Trophoblast cell (in vitro differentiated cells and primary cell): ENCODE measurements at regions not wholly inside any gene's neighbourhood (a gene's known extent, or its start where the extent isn't known, plus 50 kb on each side); places are given as distances from the start of the nearest gene placed in this dataset.
"Not testable (repeated sequence)": the region's sequence is repeated elsewhere in the genome, so short reads cannot be mapped to it uniquely, and the experiment has no call there.

ENCODE experiments used
- DNase-seq, 2 donors: peaks; one replicate each; pipeline ENCODE4 v3.0.0-alpha.2; 2016
- H2AFZ ChIP-seq: 2 replicates; pipeline ENCODE4 v1.6.1; 2013; ENCODE audit warnings: low read length, moderate library complexity, mild to moderate bottlenecking; ENCODE audit not compliant: insufficient read depth, poor library complexity
- H2AK5ac ChIP-seq: 2 replicates; pipeline ENCODE4 v1.6.1; 2013; ENCODE audit warnings: mild to moderate bottlenecking, low read length
- H2BK120ac ChIP-seq: 2 replicates; pipeline ENCODE4 v1.6.1; 2013; ENCODE audit warnings: low read length, mild to moderate bottlenecking, moderate library complexity; ENCODE audit not compliant: insufficient read depth, poor library complexity
- H2BK12ac ChIP-seq: 2 replicates; pipeline ENCODE4 v1.6.1; 2013; ENCODE audit warnings: mild to moderate bottlenecking, low read length, moderate library complexity
- H2BK5ac ChIP-seq: 2 replicates; pipeline ENCODE4 v1.6.1; 2013; ENCODE audit warnings: low read length, low read depth, moderate library complexity, mild to moderate bottlenecking; ENCODE audit not compliant: poor library complexity
- H3K14ac ChIP-seq: 2 replicates; pipeline ENCODE4 v1.6.1; 2013; ENCODE audit warnings: mild to moderate bottlenecking, low read length
- H3K18ac ChIP-seq: 2 replicates; pipeline ENCODE4 v1.6.1; 2013; ENCODE audit warnings: mild to moderate bottlenecking, low read length
- H3K23ac ChIP-seq: 2 replicates; pipeline ENCODE4 v1.6.1; 2013; ENCODE audit warnings: low read length
- H3K27ac ChIP-seq: 2 replicates; pipeline ENCODE4 v1.5.1; 2013; ENCODE audit warnings: low read depth, mild to moderate bottlenecking, inconsistent platforms, low read length, moderate library complexity
- H3K27me3 ChIP-seq: 2 replicates; pipeline ENCODE4 v1.6.1; 2013; ENCODE audit warnings: inconsistent platforms, mild to moderate bottlenecking, low read length, moderate library complexity; ENCODE audit not compliant: insufficient read depth
- H3K36me3 ChIP-seq, 2 experiments: 1 replicate in 1 of 2; 2 replicates in 1 of 2; pipeline ENCODE4 v1.6.1; 2013; ENCODE audit warnings: low read length in 2 of 2, mild to moderate bottlenecking in 2 of 2, moderate library complexity in 1 of 2; ENCODE audit not compliant: insufficient read depth in 2 of 2, control insufficient read depth in 1 of 2
- H3K4ac ChIP-seq: 2 replicates; pipeline ENCODE4 v1.6.1; 2013; ENCODE audit warnings: low read depth, mild to moderate bottlenecking, low read length, moderate library complexity
- H3K4me1 ChIP-seq, 2 experiments: 1 replicate in 1 of 2; 2 replicates in 1 of 2; pipeline ENCODE4 v1.6.1; 2013; ENCODE audit warnings: low read length in 2 of 2, mild to moderate bottlenecking in 2 of 2, moderate library complexity in 1 of 2; ENCODE audit not compliant: insufficient read depth in 2 of 2, control insufficient read depth in 1 of 2
- H3K4me2 ChIP-seq: 2 replicates; pipeline ENCODE4 v1.6.1; 2013; ENCODE audit warnings: inconsistent platforms, mild to moderate bottlenecking, low read length, moderate library complexity
- H3K4me3 ChIP-seq: 2 replicates; pipeline ENCODE4 v1.5.1; 2013; ENCODE audit warnings: mild to moderate bottlenecking, low read depth, low read length, inconsistent platforms
- H3K79me1 ChIP-seq: one replicate; pipeline ENCODE4 v1.6.1; 2013; ENCODE audit warnings: low read length
- H3K79me2 ChIP-seq: 2 replicates; pipeline ENCODE4 v1.6.1; 2013; ENCODE audit warnings: low read length, mild to moderate bottlenecking; ENCODE audit not compliant: control insufficient read depth, insufficient read depth, poor library complexity
- H3K9ac ChIP-seq: 2 replicates; pipeline ENCODE4 v1.6.1; 2013; ENCODE audit warnings: mild to moderate bottlenecking, low read length
- H3K9me3 ChIP-seq: 2 replicates; pipeline ENCODE4 v1.6.1; 2013; ENCODE audit warnings: low read depth, mild to moderate bottlenecking, control low read depth, inconsistent platforms, low read length; ENCODE audit not compliant: insufficient read depth
- H4K12ac ChIP-seq: 2 replicates; pipeline ENCODE4 v1.6.1; 2013; ENCODE audit warnings: low read depth, mild to moderate bottlenecking, low read length, moderate library complexity
- H4K8ac ChIP-seq: 2 replicates; pipeline ENCODE4 v1.6.1; 2013; ENCODE audit warnings: low read depth, mild to moderate bottlenecking, low read length, moderate library complexity
- H4K91ac ChIP-seq: one replicate; pipeline ENCODE4 v1.6.1; 2013; ENCODE audit warnings: low read depth, mild to moderate bottlenecking, low read length, moderate library complexity
- WGBS: extraction: QIAGEN DNeasy Blood & Tissue Kit; methylation state at CpG from one replicate; pipeline ENCODE4 v1.1.7; 2013; ENCODE audit warnings: missing lambda C conversion rate; ENCODE audit not compliant: insufficient read length, insufficient coverage; ENCODE audit errors: extremely low coverage; 5-methylcytosine and 5-hydroxymethylcytosine counted together

DNA sequence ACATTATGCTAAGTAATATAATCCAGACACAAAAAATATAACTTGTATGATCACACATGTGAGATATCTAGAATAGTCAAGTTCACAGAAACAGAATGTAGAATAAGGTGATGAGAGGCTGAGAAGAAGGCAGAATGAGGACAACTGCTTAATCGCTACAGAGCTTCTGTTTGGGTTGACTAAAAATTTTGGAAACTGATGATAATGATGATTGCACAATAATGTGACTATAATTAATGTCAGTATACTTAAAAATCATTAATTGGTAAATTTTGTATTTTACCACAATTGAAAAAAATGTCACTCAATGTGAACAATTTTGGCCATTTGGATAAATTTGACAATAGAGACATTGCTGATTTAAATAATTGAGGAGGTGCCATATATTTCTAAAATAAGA is 1374.4 kb upstream of the CDH8 start:
- Histone ChIP-seq H3K27me3 (no peaks in the 10 kb centered on the region), H3K23ac (no peak overlapping the region), H4K8ac (no peak overlapping the region), H3K79me2 (no peaks in the 10 kb centered on the region), H4K12ac (no peak overlapping the region), H3K4ac (no peak overlapping the region), H3K27ac (no peak overlapping the region), H3K4me2 (no peak overlapping the region), H3K9ac (no peak overlapping the region), H3K9me3 (no peaks in the 10 kb centered on the region), H2AK5ac (no peak overlapping the region), H2AFZ (no peak overlapping the region), H3K4me1 (no peaks in the 10 kb centered on the region), H2BK12ac (no peak overlapping the region), H3K18ac (no peak overlapping the region), H2BK5ac (no peak overlapping the region), H3K79me1 (no peaks in the 10 kb centered on the region), H3K14ac (no peak overlapping the region), H3K4me3 (no peak overlapping the region), H2BK120ac (no peak overlapping the region), H4K91ac (no peak overlapping the region), H3K36me3 (no peaks in the 10 kb centered on the region)
- no peak for DNase-seq
- WGBS = no CpG with 5 or more reads among the region's 1 CpG

DNA sequence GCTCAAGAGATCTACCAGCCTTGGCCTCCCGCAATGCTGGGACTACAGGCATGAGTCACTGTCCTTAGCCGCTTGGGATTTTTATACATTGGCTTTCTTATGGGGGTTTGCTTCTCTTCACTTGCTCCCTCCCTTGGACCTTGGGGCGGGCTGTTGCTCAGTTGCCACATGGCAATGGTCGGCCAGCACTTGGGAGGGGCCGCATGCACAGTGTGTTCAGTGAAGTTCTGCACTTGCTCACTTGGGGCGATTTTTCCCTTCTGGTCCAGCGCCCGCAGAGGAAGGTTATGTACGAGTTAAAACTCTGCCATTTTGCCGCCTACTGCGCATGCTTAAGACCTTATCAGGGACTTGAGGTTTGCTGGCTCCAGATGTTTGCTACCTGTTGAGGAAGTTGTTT is 1367.6 kb upstream of the CDH8 start:
- no peaks in the 10 kb centered on the region for H3K79me2 ChIP-seq
- no peak overlapping the region for H3K27ac ChIP-seq
- H3K27me3 ChIP-seq = no peaks in the 10 kb centered on the region
- H4K12ac ChIP-seq = no peak overlapping the region
- no peaks in the 10 kb centered on the region for H3K36me3 ChIP-seq
- no peak overlapping the region for H4K8ac ChIP-seq
- H2BK12ac ChIP-seq = no peak overlapping the region
- H3K9me3 ChIP-seq = no peaks in the 10 kb centered on the region
- no peak overlapping the region for H2AFZ ChIP-seq
- H3K4me1 ChIP-seq = no peaks in the 10 kb centered on the region
- no peak overlapping the region for H3K4me2 ChIP-seq
- no peak overlapping the region for H4K91ac ChIP-seq
- H3K79me1 ChIP-seq = no peaks in the 10 kb centered on the region
- H3K9ac ChIP-seq = no peak overlapping the region
- no peak for DNase-seq
- no peak overlapping the region for H2BK5ac ChIP-seq
- no CpG with 5 or more reads among the region's 11 CpGs for WGBS
- no peak overlapping the region for H3K4ac ChIP-seq
- no peak overlapping the region for H2AK5ac ChIP-seq
- H3K18ac ChIP-seq = no peak overlapping the region
- no peak overlapping the region for H2BK120ac ChIP-seq
- no peak overlapping the region for H3K23ac ChIP-seq
- no peak overlapping the region for H3K4me3 ChIP-seq
- no peak overlapping the region for H3K14ac ChIP-seq

DNA sequence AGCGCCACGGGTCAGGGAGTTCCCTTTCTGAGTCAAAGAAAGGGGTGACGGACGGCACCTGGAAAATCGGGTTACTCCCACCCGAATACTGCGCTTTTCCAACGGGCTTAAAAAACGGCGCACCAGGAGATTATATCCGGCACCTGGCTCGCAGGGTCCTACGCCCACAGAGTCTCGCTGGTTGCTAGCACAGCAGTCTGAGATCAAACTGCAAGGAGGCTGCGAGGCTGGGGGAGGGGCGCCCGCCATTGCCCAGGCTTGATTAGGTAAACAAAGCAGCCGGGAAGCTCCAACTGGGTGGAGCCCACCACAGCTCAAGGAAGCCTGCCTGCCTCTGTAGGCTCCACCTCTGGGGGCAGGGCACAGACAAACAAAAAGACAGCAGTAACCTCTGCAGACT is 1352.0 kb upstream of the CDH8 start:
- not testable (repeated sequence) for H4K12ac ChIP-seq, H3K4ac ChIP-seq, H3K79me2 ChIP-seq, H2AFZ ChIP-seq, H4K91ac ChIP-seq, H3K27ac ChIP-seq, H2BK12ac ChIP-seq, DNase-seq, H3K4me2 ChIP-seq, H3K9ac ChIP-seq, H3K14ac ChIP-seq, H3K79me1 ChIP-seq, H4K8ac ChIP-seq, H2BK5ac ChIP-seq, H3K9me3 ChIP-seq, H3K4me1 ChIP-seq, H3K36me3 ChIP-seq, H3K4me3 ChIP-seq, H2BK120ac ChIP-seq, H2AK5ac ChIP-seq, H3K23ac ChIP-seq, H3K27me3 ChIP-seq, H3K18ac ChIP-seq
- WGBS = no CpG with 5 or more reads among the region's 18 CpGs

DNA sequence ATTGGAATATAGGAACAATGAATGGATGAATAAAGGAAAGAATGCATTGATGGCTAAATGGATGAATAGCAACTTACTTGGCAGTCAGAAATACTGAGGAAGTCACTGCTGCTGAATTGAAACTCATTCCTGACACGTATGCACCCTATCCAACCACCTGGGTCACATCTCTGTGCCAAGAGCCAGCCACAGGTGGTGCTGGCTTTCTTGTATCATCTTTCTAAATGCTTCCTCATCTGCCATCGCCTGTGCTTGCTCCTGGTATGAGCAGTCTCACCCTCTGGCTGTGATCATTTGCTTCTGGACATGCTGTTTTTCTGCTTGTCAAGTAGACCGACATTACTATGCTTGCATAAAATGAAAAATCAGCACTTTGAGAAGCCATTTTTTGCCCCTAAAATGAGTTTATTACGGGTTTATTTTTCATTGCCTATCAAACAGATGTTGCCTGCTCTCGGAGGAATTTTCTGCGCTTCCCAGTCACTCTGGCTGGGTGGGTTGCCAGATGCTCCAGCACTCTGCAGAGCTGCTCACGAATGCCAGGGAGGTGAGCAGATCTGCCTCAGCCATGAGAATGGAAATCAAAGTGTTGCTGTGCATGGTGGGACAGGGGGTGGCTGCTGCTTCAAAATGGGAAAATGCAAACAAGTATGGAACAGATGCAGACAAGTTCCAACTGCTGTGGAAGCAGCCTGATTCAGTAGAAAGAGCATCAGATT is 1349.6 kb upstream of the CDH8 start:
- WGBS = no CpG with 5 or more reads among the region's 7 CpGs
- no peaks in the 10 kb centered on the region for H3K79me1 ChIP-seq
- no peak for DNase-seq

More for the DNA sequence above, 1349.6 kb upstream of the CDH8 start:
- Histone ChIP-seq H3K4ac (no peak overlapping the region), H3K27ac (no peak overlapping the region), H2AFZ (no peak overlapping the region), H3K79me2 (no peaks in the 10 kb centered on the region), H3K4me2 (no peak overlapping the region), H3K14ac (no peak overlapping the region), H3K4me1 (no peaks in the 10 kb centered on the region), H3K4me3 (no peak overlapping the region), H4K91ac (no peak overlapping the region), H3K9ac (no peak overlapping the region), H4K12ac (no peak overlapping the region), H3K18ac (no peak overlapping the region), H3K23ac (no peak overlapping the region), H2AK5ac (no peak overlapping the region), H3K27me3 (no peaks in the 10 kb centered on the region), H3K9me3 (no peaks in the 10 kb centered on the region), H3K36me3 (no peaks in the 10 kb centered on the region), H2BK5ac (no peak overlapping the region), H4K8ac (no peak overlapping the region), H2BK12ac (no peak overlapping the region), H2BK120ac (no peak overlapping the region)
